Skeletal muscle satellite cell (primary cell): ENCODE measurements at regions not wholly inside any gene's neighbourhood (a gene's known extent, or its start where the extent isn't known, plus 50 kb on each side); places are given as distances from the start of the nearest gene placed in this dataset.
"Not testable (repeated sequence)": the region's sequence is repeated elsewhere in the genome, so short reads cannot be mapped to it uniquely, and the experiment has no call there.

Experiments
- H3K27me3 ChIP-seq: 2 replicates; pipeline ENCODE4 v1.7.0; 2013; ENCODE audit warnings: low read length; ENCODE audit not compliant: control insufficient read depth, insufficient read depth
- H3K36me3 ChIP-seq: 2 replicates; pipeline ENCODE4 v1.7.0; 2013; ENCODE audit warnings: mild to moderate bottlenecking, control low read depth, low read length; ENCODE audit not compliant: insufficient read depth
- H3K4me1 ChIP-seq: 2 replicates; pipeline ENCODE4 v1.7.0; 2013; ENCODE audit warnings: low read length; ENCODE audit not compliant: control insufficient read depth, insufficient read depth
- H3K4me2 ChIP-seq: 2 replicates; pipeline ENCODE4 v1.7.0; 2013; ENCODE audit warnings: mild to moderate bottlenecking, low read length
- H3K4me3 ChIP-seq: 2 replicates; pipeline ENCODE4 v1.7.0; 2013; ENCODE audit warnings: low read length
- H3K9ac ChIP-seq: 2 replicates; pipeline ENCODE4 v1.7.0; 2013; ENCODE audit warnings: mild to moderate bottlenecking, low read depth, low read length, moderate library complexity
- H3K9me3 ChIP-seq: replicated peaks from 2 replicates; pipeline ENCODE4 v1.7.0; 2013; ENCODE audit warnings: mild to moderate bottlenecking, control low read depth, low read length

DNA sequence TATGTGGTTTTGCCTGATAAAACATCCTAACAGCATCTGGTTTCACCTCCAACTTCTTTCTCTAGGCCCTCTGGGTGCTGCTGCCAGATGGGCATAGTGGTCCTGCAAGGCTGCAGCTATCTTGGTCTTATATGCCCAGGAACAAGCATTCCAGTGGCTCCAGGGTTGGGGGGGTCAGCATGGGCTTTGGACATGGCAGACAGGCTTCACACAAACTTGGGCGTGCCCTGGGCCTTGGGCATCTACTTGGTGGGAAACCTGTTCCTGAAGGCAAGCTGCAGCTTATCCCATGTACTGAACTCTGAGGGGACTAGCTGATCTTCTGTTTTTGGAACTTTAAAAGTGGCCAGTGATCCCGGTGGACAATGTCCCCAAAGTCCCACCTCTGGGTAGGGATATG lies 54.9 kb upstream of the ZNF678 start:
- Histone ChIP-seq H3K4me2 (no peak overlapping the region), H3K9ac (no peak overlapping the region), H3K27me3 (peaks cover 9% of the 10 kb centered on the region), H3K4me3 (no peak overlapping the region), H3K4me1 (no peaks in the 10 kb centered on the region), H3K9me3 (no peaks in the 10 kb centered on the region), H3K36me3 (no peaks in the 10 kb centered on the region)

DNA sequence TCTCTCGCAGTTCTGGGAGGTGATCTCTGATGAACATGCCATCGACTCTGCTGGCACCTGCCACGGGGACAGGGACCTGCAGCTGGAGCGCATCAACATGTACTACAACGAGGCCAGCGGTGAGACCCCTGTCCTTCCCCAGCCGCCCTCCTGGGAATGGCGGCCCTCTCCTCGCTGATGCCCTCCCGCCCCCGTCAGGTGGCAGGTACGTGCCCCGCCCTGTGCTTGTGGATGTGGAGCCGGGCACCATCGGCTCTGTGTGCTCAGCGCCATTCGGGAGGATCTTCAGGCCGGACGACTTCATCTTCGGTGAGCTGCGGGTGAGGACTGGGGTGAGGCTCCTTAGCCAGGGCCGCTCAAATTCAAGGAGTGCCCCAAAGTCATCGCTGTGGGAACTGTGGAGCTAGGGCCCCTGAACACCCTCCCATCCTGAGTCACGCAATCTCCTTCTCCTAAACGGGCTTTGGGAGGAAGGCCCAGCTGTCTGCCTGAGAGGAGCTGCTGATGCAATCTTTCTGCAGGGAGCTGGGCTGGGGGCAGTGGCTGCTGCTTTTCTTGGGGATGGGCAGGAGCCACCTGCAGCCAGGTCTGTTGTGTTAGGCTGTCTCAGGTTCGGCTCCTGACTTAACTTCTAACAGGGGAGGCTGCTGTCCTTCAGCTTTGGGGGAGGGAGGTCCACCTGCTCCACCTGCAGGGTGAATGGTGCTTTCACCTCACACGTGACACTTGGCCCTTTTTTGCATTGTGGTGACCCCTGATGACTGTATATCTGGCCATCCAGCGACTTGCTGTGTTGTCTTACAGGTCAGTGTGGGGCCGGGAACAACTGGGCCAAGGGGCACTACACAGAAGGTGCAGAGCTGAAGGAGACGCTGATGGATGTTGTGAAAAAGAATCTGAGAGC lies 56.6 kb upstream of the ZNF678 start:
- not testable (repeated sequence) for H3K4me3 ChIP-seq, H3K9me3 ChIP-seq, H3K4me1 ChIP-seq, H3K27me3 ChIP-seq, H3K9ac ChIP-seq, H3K36me3 ChIP-seq, H3K4me2 ChIP-seq

DNA sequence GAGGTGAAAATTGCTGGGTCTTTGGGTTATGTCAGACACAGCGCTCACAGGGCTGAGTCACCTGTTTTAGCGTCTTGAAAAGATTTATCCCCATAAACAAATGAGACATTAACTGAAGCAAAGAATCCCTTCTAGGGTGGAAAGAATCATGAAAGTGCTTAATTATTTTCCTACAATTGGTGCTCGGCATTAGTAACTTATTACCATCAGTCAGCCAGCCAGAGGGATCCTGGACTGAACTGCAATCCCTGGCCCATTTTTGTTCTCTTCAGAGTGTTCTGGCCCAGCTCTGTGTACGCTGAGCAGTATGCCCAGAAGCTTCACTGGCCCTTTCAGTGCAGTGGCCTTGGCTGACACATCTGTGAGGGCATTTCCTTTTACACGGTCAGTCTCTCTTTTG lies 67.3 kb upstream of the ZNF678 start:
- not testable (repeated sequence) for H3K4me1 ChIP-seq, H3K4me3 ChIP-seq

DNA sequence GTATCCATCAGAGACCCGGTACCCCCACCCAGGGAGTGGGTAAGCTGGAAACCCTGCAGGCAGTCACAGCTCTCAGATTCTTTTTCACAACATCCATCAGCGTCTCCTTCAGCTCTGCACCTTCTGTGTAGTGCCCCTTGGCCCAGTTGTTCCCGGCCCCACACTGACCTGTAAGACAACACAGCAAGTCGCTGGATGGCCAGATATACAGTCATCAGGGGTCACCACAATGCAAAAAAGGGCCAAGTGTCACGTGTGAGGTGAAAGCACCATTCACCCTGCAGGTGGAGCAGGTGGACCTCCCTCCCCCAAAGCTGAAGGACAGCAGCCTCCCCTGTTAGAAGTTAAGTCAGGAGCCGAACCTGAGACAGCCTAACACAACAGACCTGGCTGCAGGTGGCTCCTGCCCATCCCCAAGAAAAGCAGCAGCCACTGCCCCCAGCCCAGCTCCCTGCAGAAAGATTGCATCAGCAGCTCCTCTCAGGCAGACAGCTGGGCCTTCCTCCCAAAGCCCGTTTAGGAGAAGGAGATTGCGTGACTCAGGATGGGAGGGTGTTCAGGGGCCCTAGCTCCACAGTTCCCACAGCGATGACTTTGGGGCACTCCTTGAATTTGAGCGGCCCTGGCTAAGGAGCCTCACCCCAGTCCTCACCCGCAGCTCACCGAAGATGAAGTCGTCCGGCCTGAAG lies 69.3 kb upstream of the ZNF678 start:
- H3K4me2 ChIP-seq, H3K9me3 ChIP-seq, H3K36me3 ChIP-seq, H3K9ac ChIP-seq, H3K4me3 ChIP-seq, H3K27me3 ChIP-seq, H3K4me1 ChIP-seq: not testable (repeated sequence)

More for the DNA sequence above, 67.3 kb upstream of the ZNF678 start:
- not testable (repeated sequence) for H3K36me3 ChIP-seq, H3K4me2 ChIP-seq, H3K9me3 ChIP-seq, H3K9ac ChIP-seq, H3K27me3 ChIP-seq

DNA sequence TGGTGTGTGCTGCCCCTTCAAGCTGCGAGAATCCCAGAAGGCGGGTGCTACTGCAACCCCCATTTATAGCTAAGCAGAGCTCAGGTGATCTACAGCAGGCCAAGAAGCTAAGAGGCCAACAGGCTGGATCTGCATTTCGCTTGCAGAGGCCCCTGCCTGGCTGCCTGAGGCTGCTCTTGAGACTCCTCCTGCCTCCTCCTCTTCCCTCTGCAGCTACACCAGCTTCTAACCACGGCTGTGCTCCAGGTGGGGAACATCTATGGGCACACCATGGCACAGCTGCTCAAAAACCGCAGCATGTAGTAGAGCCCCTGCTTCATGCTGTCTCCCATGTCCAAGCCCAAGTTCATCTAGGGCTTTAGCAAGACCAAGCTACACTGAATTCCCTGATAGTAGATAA lies 72.9 kb upstream of the ZNF678 start:
- Histone ChIP-seq H3K4me1 (no peaks in the 10 kb centered on the region), H3K4me2 (no peak overlapping the region), H3K36me3 (no peaks in the 10 kb centered on the region), H3K9me3 (no peaks in the 10 kb centered on the region), H3K4me3 (no peak overlapping the region), H3K9ac (no peak overlapping the region), H3K27me3 (peaks cover 10% of the 10 kb centered on the region)

DNA sequence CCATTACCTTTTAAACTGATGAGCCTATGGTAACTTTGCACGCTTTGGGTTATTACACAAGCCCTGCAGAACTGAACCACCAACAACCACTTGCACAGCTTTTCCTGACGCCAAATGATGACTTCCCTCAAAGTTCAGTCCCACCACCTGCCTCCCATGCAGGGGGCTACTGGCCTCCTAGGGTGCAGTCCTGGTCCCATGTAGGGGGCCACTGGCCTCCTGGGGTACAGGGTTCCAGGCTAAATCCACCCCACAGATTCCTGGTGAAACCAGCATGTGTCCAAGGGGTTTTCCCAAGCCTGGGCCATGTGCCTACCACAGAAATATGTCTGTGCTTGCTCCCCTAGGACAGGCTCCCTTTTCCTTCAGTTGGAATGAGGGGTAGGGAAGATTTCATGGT lies 73.4 kb upstream of the ZNF678 start:
- H3K4me1 ChIP-seq, result no peaks in the 10 kb centered on the region
- H3K27me3 ChIP-seq, result peaks cover 10% of the 10 kb centered on the region
- no peak overlapping the region for H3K9ac ChIP-seq
- no peak overlapping the region for H3K4me2 ChIP-seq
- H3K36me3 ChIP-seq, result no peaks in the 10 kb centered on the region
- no peaks in the 10 kb centered on the region for H3K9me3 ChIP-seq
- no peak overlapping the region for H3K4me3 ChIP-seq

DNA sequence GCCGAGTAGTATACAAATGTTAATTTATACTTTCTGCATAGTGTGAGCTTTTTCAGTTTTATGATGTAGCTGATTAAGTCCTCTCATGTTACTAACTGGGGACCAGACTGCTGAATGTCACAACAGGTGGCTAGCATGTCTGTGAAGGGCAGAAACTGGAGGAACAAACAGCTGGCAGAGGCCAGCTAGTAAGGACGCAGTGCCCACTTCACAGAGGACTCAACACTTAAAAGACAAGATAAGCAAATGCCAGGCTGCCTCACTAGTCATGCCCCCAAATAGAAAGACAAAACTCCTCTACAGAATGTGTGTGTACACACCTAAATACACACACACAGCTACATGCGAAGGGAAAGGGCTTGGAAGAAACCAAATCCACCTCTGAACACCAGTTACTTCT lies 73.8 kb upstream of the ZNF678 start:
- H3K9me3 ChIP-seq, result no peaks in the 10 kb centered on the region
- no peaks in the 10 kb centered on the region for H3K4me1 ChIP-seq
- H3K27me3 ChIP-seq, result peaks cover 13% of the 10 kb centered on the region
- H3K9ac ChIP-seq, result no peak overlapping the region
- no peak overlapping the region for H3K4me2 ChIP-seq
- H3K36me3 ChIP-seq, result no peaks in the 10 kb centered on the region
- no peak overlapping the region for H3K4me3 ChIP-seq

DNA sequence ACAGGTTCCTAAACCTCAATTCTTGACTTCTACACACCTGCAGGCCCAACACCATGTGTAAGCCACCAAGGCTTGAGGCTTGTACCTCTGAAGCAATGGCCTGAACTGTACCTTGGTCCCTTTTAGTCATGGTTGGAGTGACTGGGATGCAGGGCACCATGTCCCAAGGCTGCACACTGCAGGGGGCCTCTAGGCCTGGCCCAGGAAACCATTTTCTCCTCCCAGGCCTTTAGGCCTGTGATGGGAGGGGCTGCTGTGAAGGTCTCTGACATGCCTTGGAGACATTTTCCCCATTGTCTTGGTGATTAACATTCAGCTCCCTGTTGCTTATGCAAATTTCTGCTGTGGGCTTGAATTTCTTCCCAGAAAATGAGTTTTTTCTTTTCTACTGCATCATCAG lies 75.8 kb upstream of the ZNF678 start:
- Histone ChIP-seq H3K4me2 (no peak overlapping the region), H3K9ac (no peak overlapping the region), H3K4me3 (no peak overlapping the region), H3K9me3 (no peaks in the 10 kb centered on the region), H3K36me3 (no peaks in the 10 kb centered on the region), H3K27me3 (peaks cover 26% of the 10 kb centered on the region), H3K4me1 (no peaks in the 10 kb centered on the region)

DNA sequence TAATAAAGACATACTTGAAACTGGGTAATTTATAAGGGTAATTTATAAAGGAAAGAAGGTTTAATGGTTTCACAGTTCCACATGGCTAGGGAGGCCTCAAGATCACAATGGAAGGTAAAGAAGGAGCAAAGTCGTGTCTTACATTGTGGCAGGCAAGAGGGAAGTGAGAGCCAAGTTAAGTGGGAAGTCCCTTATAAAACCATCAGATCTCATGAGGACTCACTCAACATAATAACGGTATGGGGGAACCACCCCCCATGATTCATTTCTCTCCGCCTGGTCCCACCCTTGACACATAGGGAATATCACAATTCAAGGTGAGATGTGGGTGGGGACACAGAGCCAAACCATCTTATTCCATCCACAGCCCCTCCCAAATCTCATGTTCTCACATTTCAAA lies 76.8 kb upstream of the ZNF678 start:
- H3K4me1 ChIP-seq, result no peaks in the 10 kb centered on the region

DNA sequence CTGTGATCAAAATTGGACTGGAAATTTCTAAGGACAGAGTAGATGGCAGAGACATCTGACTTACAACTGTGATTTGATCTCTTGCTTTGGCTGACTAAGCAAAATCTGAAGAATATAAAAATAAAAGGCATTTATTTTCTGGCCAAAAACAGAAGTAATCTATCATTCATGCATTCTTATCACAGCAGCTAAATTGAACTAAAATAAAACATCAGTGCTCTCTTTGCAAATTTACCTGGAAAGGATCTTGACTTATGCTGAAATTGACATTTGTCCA lies 81.4 kb upstream of the ZNF678 start:
- Histone ChIP-seq H3K9me3 (no peaks in the 10 kb centered on the region), H3K9ac (no peak overlapping the region), H3K4me3 (no peak overlapping the region), H3K36me3 (no peaks in the 10 kb centered on the region), H3K4me1 (no peaks in the 10 kb centered on the region), H3K4me2 (no peak overlapping the region), H3K27me3 (peaks cover 27% of the 10 kb centered on the region)

More for the DNA sequence above, 76.8 kb upstream of the ZNF678 start:
- Histone ChIP-seq H3K4me3 (no peak overlapping the region), H3K36me3 (no peaks in the 10 kb centered on the region), H3K9ac (no peak overlapping the region), H3K4me2 (no peak overlapping the region), H3K27me3 (peaks cover 30% of the 10 kb centered on the region), H3K9me3 (no peaks in the 10 kb centered on the region)

DNA sequence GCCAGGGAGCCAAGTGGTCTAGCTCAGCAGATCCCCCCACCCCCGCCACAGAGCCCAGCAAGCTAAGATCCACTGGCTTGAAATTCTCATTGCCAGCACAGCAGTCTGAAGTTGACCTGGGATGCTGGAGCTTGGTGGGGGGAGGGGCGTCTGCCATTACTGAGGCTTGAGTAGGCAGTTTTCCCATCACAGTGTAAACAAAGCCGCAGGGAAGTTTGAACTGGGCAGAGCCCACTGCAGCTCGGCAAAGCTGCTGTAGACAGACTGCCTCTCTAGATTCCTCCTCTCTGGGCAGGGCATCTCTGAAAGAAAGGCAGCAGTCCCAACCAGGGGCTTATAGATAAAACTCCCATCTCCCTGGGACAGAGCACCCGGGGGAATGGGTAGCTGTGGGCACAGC lies 89.3 kb upstream of the ZNF678 start:
- H3K4me2 ChIP-seq, H3K4me3 ChIP-seq, H3K4me1 ChIP-seq, H3K9ac ChIP-seq, H3K9me3 ChIP-seq, H3K27me3 ChIP-seq, H3K36me3 ChIP-seq: not testable (repeated sequence)

DNA sequence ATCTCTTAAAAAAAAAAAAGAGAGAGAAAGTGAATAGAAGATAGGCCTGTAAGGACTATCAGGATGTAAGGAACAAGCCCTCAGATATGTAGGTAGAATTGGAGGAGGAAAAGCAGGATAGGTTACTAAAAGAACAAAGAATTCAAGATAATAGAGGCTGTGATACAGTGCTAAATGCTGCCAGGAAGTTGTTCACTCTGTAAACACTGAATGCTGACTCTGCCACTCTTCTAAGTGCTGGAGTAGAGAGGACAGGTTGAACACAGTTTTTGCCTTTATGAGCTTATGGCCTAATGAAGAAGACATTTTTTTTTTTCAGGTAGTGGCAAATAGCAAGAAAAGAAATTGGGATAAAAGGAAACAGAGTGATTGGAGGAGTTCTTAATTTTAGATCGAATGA lies 90.6 kb upstream of the ZNF678 start:
- H3K36me3 ChIP-seq, result no peaks in the 10 kb centered on the region
- no peak overlapping the region for H3K4me2 ChIP-seq
- no peak overlapping the region for H3K4me3 ChIP-seq
- no peaks in the 10 kb centered on the region for H3K4me1 ChIP-seq
- H3K9me3 ChIP-seq, result no peaks in the 10 kb centered on the region
- H3K9ac ChIP-seq, result no peak overlapping the region
- peaks cover 8% of the 10 kb centered on the region for H3K27me3 ChIP-seq
